GM06990 (cell line): ENCODE measurements at regions not wholly inside any gene's neighbourhood (a gene's known extent, or its start where the extent isn't known, plus 50 kb on each side); places are given as distances from the start of the nearest gene placed in this dataset.

Experiments used
- DNase-seq: peaks from one replicate; pipeline ENCODE4 v3.0.0-alpha.2; 2011; ENCODE audit not compliant: insufficient read length; ENCODE audit errors: extremely low read depth
- H3K27me3 ChIP-seq: replicated peaks from 2 replicates; pipeline ENCODE4 v1.6.0; 2011; ENCODE audit warnings: low read length; ENCODE audit not compliant: control insufficient read depth, insufficient read depth
- H3K36me3 ChIP-seq: 2 replicates; pipeline ENCODE4 v1.5.1; 2011; ENCODE audit warnings: low read length; ENCODE audit not compliant: control insufficient read depth, insufficient read depth
- H3K4me3 ChIP-seq: replicated peaks from 2 replicates; pipeline ENCODE4 v1.5.1; 2011; ENCODE audit warnings: low read depth, mild to moderate bottlenecking, control low read depth, low read length
- TF ChIP-seq, protein P1 (sequence below): IDR thresholded peaks from 2 replicates; pipeline ENCODE4 v1.5.1; 2011; ENCODE audit warnings: low read length, control low read depth, mild to moderate bottlenecking, inconsistent platforms; ENCODE audit not compliant: insufficient read depth, poor library complexity, severe bottlenecking

DNA sequence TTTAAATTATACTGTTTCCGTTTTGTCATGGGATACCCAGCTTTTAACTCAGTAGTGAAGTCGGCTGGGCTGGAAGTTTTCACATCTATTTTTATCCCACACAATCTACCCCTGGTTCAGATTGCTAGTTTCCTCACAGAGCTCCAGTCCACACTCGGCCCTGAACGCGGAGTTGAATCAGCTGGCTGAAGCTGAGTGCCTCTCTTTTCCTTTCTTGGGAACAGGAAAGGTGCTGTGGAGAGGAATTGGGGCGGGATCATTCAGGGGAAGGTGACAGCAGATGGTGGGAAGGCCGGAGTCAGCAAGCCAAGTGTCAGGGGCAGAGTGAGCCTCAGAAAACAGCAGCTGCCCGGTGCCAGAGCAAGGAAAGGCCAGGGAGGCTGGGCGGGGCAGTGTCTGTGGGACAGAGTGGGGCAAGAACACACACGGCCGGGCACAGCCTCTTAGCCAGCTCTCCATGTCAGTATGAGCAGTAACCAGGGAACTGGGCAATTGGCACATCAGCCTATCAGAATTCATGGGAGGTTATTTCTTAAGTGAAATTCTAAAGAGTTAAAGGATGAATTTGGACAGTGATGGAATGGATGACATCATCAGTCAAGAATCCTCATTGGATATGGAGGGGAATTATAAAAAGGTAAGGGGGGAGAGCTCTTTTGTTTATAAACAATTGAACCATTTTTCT lies 135.7 kb upstream of the IL12A start:
- TF ChIP-seq, protein P1, sequence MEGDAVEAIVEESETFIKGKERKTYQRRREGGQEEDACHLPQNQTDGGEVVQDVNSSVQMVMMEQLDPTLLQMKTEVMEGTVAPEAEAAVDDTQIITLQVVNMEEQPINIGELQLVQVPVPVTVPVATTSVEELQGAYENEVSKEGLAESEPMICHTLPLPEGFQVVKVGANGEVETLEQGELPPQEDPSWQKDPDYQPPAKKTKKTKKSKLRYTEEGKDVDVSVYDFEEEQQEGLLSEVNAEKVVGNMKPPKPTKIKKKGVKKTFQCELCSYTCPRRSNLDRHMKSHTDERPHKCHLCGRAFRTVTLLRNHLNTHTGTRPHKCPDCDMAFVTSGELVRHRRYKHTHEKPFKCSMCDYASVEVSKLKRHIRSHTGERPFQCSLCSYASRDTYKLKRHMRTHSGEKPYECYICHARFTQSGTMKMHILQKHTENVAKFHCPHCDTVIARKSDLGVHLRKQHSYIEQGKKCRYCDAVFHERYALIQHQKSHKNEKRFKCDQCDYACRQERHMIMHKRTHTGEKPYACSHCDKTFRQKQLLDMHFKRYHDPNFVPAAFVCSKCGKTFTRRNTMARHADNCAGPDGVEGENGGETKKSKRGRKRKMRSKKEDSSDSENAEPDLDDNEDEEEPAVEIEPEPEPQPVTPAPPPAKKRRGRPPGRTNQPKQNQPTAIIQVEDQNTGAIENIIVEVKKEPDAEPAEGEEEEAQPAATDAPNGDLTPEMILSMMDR = no peak
- H3K36me3 ChIP-seq = no peaks in the 10 kb centered on the region
- H3K4me3 ChIP-seq = no peak overlapping the region
- no peaks in the 10 kb centered on the region for H3K27me3 ChIP-seq
- DNase-seq = no peak

DNA sequence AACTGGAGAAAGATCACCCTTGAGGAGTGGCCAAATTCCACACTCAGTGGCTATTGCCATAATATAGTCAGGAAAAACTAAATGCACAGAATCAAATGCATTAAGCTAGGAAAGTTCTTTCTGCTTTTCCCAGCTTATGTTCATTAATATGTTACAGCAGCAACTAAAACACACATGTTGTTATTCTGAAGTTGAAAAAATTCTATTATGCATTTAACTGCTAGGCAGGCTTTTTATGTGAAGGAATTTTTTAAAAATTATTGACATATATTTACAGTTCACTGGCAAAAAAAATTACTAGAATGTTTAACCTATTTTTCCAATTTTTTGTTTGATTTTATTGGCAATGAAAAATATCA lies 135.2 kb upstream of the IL12A start:
- TF ChIP-seq, protein P1 = no peak
- H3K36me3 ChIP-seq = no peaks in the 10 kb centered on the region
- no peak for DNase-seq
- no peaks in the 10 kb centered on the region for H3K27me3 ChIP-seq
- H3K4me3 ChIP-seq = no peak overlapping the region

DNA sequence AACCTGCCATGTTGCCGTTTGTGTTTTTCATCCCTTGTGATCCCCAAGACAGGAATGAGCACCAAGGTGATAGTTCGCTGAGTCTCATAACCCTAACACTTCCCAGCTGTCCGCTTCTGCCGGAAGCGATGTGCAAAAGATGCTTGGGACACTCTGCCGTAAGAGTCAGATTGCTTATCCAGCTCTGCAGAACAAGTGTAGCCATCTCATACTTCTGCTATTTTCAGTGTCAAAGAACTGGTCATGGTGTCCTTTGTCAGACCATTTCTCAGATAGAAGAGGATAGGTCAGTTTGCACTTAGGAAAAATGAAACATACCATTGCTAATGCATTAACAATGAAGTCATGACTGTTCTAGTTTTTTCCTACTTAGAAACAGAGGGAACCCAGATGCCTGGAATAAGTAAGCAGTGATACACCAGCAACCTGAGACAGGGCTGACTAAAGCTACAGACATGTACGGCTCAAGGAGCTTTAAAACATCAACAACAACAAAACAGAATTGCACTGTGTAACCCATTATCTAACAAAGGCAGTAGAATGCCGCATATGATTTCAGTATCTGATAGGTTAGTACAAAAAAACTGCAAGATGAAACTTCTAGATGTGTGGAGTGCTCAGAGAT lies 134.0 kb upstream of the IL12A start:
- Histone ChIP-seq H3K4me3 (no peak overlapping the region), H3K27me3 (no peaks in the 10 kb centered on the region), H3K36me3 (no peaks in the 10 kb centered on the region)
- DNase-seq = no peak
- TF ChIP-seq, protein P1 = no peak

DNA sequence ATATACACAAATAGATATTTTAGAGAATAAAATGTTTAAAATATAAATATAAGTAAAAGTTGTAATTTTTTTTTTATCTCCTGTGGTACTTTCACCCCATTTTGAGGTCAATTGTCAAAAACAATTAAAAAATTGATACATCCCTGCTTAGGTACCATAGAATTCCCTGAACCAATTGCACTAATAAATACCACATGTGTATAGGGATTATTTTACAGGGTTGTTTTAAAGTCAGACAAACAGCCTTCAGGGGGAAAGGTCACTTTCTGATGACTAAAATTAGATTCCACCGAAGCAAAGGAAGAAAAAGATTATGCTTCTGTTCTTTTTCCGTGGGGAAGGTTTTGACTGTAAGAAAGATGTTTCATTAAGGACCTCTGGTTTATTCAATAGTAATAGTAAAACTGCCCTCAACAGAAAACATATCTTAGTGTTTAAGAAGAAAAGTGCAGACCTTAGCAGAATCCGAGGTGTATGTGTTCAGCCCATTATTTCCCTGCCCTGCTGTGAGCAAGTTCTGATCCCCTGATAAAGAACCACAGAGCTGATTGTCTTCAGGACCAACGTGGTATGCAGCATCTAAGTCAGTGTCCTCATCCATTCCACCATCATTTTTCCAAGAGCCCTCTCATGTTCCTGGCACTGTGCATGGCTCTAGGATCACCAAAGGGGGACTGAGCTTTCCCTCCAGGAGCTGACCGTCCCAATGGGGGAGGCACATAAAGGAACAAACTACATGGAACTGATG lies 132.9 kb upstream of the IL12A start:
- TF ChIP-seq, protein P1 = no peak

DNA sequence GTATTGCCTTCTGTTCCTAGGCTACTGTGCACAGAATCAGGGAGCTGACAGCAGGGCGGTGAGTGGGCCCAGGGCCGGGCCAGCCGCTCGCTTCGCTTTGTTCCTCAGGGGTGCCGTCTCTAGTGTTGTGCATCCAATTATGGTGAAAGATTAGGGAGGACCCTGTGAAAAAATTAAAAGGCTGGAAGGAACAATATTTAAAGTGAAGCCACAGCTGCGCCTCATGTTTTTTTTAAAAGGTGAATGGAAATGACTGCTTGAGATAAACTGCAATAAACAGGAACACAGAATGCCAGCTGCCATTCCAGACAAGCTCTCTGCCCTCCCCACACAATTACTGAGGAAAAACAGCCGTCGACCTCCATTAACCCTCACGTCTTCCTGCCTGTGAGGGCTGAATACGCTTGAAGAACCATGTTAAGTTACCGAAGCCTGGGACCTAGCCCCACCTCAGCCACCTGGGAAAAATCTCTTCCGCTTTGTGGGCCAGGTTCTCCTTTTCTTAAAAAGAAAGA lies 132.0 kb upstream of the IL12A start:
- no peak for DNase-seq
- H3K4me3 ChIP-seq = no peak overlapping the region
- TF ChIP-seq, protein P1 = no peak
- no peaks in the 10 kb centered on the region for H3K27me3 ChIP-seq
- no peaks in the 10 kb centered on the region for H3K36me3 ChIP-seq

More for the DNA sequence above, 132.9 kb upstream of the IL12A start:
- Histone ChIP-seq H3K36me3 (no peaks in the 10 kb centered on the region), H3K27me3 (no peaks in the 10 kb centered on the region), H3K4me3 (no peak overlapping the region)
- no peak for DNase-seq
